Stomach smooth muscle (tissue), 2 donors: ENCODE measurements at regions not wholly inside any gene's neighbourhood (a gene's known extent, or its start where the extent isn't known, plus 50 kb on each side); places are given as distances from the start of the nearest gene placed in this dataset.

ENCODE experiments used
- H3K27ac ChIP-seq: one replicate; pipeline ENCODE4 v1.7.0; 2013; ENCODE audit warnings: mild to moderate bottlenecking, low read length, inconsistent platforms
- H3K27me3 ChIP-seq, 2 donors: one replicate each; pipeline ENCODE4 v1.7.0; 2013; ENCODE audit warnings: low read length in 2 of 2; ENCODE audit not compliant: insufficient read depth in 2 of 2, control insufficient read depth in 1 of 2
- H3K36me3 ChIP-seq, 2 donors: one replicate each; pipeline ENCODE4 v1.7.0; 2013; ENCODE audit warnings: low read length in 2 of 2; ENCODE audit not compliant: control insufficient read depth in 2 of 2, insufficient read depth in 2 of 2
- H3K4me1 ChIP-seq: one replicate; pipeline ENCODE4 v1.7.0; 2013; ENCODE audit warnings: low read length; ENCODE audit not compliant: control insufficient read depth, insufficient read depth
- H3K4me3 ChIP-seq, 2 donors: one replicate each; pipeline ENCODE4 v1.7.0; 2013; ENCODE audit warnings: low read length in 2 of 2
- H3K9ac ChIP-seq, 2 donors: one replicate each; pipeline ENCODE4 v1.7.0; 2013; ENCODE audit warnings: low read length in 2 of 2, mild to moderate bottlenecking in 1 of 2
- H3K9me3 ChIP-seq, 2 donors: one replicate each; pipeline ENCODE4 v1.7.0; 2013; ENCODE audit warnings: low read length in 2 of 2; ENCODE audit not compliant: control insufficient read depth in 2 of 2
- donor health status: healthy.
- donor health status: Pancreatic carcinoma.

DNA sequence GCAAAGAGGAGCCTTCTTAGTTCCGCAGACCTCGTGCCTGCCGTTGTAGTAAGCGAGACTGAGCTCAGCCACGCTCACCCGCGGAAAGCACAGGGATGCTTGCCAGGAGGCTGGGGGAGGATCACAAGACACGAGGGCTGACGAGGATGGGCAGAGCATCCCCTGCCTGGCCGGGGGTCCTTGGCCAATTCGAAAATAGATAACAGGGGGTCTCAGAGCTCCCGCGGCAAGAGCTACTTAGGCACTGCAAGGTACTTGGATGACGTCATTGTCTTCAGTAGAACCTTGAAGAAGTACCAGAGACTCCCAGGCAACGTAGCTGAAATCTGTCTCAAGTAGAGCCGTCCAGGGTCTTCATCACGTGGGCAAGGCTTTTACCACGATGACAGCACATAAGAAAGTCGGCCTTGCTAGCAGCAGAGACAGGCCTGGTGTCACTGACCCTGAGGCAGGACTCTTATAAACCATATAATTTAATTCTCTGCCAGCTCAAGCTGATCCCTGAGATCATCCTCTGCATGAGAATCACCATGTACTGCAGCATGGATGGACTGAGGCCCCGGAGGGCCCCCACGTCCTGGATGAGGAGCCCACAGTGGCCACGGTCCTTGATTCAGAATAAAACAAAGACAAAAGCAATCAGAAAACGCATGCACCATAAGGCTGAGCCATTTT is 81.9 kb downstream of the TMEM18 start:
- Histone ChIP-seq H3K36me3 (no peaks in the 10 kb centered on the region), H3K9me3 (no peaks in the 10 kb centered on the region)

DNA sequence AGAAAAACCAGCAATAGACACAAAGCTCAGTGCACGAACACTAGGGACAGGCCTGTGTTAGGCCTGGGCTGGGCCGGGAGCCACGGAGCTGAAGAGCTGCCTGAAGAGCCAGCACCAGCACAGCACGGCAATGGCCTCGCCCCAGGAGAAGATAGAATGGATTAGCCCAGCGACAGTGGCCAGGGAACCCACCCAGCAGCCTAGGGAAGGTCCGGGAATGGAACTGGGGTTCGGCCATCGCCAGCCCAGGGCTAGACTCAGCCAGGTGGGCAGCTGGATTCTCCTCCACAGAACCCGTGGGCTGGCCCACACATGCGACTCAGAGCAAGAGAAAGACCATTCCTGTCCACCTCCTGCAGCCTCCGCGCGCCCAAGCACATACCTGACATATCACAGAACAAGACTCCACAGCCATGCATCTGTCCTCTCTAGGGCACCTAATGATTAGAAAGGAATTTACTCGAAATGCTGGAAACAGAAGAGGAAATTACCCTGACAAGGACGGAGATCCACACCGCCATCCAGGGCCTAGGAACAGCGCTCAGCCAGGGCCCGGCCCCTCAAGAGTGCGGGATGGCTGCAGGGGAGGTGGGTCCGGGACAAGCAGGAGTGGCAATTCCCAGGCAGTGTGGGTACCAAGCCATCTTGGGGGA is 82.8 kb downstream of the TMEM18 start:
- no peak overlapping the region for H3K4me3 ChIP-seq
- peaks cover 0 to 3% of the 10 kb centered on the region in 2 donors for H3K27me3 ChIP-seq
- no peaks in the 10 kb centered on the region for H3K9me3 ChIP-seq
- H3K4me1 ChIP-seq = no peaks in the 10 kb centered on the region
- H3K9ac ChIP-seq = no peak overlapping the region
- no peaks in the 10 kb centered on the region for H3K36me3 ChIP-seq
- H3K27ac ChIP-seq = no peak overlapping the region

More for the DNA sequence above, 81.9 kb downstream of the TMEM18 start:
- no peak overlapping the region for H3K27ac ChIP-seq
- peaks cover 0 to 6% of the 10 kb centered on the region in 2 donors for H3K27me3 ChIP-seq
- no peak overlapping the region for H3K4me3 ChIP-seq
- no peak overlapping the region for H3K9ac ChIP-seq
- no peaks in the 10 kb centered on the region for H3K4me1 ChIP-seq

DNA sequence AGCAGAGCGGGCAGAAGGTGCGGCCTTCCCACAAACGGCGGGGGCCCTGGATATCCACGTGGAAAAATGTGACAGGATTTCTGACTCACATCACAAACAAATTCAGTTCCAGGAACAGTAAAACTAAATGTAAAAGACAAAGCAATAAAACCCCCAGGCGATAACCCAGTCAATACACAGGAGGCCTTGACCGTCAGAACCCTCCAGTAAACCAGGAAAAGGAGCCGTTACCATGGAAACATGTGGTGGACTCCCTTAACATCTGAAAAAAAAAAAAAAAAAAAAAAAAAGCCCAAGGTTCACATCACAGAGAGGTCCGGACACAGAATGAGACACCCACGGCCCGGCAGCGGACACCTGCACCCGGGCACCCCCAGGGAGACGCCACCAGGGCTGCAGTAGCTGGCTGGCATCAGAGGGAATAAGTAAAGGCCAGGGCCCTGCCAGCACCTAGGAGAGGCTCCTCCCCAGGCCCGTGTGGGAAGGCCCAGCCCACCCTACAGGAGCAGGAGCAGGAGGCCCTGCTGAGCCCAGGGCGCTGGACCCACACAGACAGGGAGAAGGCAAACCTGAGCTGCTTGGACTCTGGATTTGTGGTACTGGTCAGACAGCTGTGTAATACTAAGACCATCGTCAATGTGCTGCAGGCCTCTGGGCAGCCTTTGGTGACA is 83.7 kb downstream of the TMEM18 start:
- Histone ChIP-seq H3K27ac (no peak overlapping the region), H3K9ac (no peak overlapping the region), H3K9me3 (no peaks in the 10 kb centered on the region), H3K27me3 (peaks cover 0 to 3% of the 10 kb centered on the region in 2 donors), H3K36me3 (no peaks in the 10 kb centered on the region), H3K4me3 (no peak overlapping the region), H3K4me1 (no peaks in the 10 kb centered on the region)

DNA sequence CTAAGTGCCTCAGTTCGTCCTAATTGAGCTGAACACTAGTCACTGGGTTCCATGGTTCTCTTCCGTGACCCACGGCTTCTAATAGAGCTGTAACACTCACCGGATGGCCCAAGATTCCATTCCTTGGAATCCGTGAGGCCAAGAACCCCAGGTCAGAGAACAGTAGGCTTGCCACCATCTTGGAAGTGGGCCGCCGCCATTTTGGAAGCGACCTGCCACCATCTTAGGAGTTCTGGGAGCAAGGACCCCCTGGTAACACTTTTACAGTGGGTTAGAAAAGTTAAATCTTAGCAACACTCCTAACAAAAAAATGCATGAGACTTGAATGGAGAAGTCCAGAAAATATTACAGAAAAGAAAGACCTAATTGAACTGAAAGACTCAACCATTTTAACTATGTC is 84.5 kb downstream of the TMEM18 start:
- Histone ChIP-seq H3K4me3 (no peak overlapping the region), H3K27ac (no peak overlapping the region), H3K9ac (no peak overlapping the region), H3K9me3 (no peaks in the 10 kb centered on the region), H3K4me1 (no peaks in the 10 kb centered on the region), H3K27me3 (peaks cover 0 to 6% of the 10 kb centered on the region in 2 donors), H3K36me3 (no peaks in the 10 kb centered on the region)

DNA sequence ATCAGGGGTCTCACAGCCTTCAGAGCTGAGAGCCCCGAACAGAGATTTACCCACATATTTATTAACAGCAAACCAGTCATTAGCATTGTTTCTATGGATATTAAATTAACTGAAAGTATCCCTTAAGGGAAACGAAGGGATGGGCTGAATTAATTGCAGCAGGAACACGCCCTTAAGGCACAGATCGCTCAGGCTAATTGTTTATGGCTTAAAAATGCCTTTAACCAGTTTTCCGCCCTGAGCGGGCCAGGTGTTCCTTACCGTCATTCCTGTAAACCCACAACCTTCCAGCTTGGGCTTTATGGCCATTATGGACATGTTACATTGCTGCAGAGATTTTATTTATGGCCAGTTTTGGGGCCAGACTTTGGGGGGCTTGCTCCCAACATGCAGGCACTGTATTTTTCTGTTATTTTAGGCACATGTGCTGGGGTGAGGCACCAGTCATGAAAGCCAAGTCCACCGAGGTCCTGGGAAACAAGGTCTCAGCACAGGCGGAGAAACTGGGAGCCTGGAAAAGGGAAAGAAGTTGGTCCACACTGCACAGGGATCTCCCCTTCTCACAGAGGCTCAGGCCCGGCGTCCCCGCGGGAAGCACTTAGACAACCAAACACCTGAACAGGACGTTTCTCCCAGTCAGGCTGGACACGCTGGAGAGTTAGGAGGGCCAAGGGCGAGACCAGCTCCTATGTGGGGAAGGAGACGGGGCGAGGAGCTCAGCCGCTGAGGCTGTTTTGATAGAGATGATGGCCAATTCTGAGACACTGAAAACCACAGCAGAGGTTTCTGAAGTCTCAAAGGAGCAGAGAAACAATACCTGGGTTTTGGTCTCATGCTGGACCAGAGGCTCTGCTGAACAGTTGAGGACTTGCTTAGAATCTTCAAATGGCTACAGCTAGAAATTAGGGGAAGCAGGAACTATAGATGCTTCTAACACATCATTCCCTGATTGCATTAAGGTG is 86.7 kb downstream of the TMEM18 start:
- Histone ChIP-seq H3K36me3 (no peaks in the 10 kb centered on the region), H3K4me1 (no peaks in the 10 kb centered on the region), H3K9ac (no peak overlapping the region), H3K4me3 (no peak overlapping the region), H3K27ac (no peak overlapping the region), H3K9me3 (no peaks in the 10 kb centered on the region), H3K27me3 (peaks cover 0 to 8% of the 10 kb centered on the region in 2 donors)

DNA sequence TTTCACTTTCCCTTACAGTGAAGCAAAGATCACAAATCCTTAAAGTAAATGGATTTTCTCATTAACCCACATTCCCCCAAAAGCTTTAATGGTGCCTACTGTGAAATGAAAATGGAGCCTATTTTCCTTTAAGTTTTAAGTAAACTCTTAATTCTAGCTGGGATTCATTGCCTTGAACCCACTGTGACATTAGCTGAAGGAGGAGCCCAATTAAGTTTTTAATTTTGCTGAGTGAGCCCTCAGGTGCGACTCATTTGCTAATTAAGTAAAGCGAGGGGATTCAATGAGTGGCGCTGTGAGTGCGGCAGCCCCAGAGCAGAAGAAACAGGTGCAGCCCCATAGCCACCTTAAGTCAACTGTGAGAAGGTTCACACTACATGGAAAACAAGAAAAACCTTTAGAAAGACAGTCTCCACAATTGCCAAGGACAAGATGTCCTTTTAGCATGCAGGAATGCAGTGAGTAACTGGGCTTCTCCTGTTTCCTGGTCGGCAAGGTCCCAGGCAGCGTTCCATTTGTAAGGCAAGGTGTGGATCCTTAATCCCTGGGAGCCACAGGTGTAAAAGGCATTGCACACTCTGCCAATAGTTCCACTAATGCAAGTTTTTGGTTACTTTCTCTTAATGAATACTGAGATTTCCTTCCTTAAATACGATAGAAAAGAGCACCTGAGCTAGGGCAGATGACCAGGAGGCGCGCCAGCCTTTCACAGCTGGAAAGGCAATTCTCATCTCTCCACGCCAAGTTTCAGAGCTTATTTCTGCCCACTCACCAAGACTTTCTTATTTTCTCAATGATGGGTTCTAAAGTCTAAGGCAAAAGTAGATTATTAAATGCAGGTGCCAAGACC is 87.7 kb downstream of the TMEM18 start:
- peaks cover 0 to 11% of the 10 kb centered on the region in 2 donors for H3K27me3 ChIP-seq
- no peak overlapping the region for H3K27ac ChIP-seq

DNA sequence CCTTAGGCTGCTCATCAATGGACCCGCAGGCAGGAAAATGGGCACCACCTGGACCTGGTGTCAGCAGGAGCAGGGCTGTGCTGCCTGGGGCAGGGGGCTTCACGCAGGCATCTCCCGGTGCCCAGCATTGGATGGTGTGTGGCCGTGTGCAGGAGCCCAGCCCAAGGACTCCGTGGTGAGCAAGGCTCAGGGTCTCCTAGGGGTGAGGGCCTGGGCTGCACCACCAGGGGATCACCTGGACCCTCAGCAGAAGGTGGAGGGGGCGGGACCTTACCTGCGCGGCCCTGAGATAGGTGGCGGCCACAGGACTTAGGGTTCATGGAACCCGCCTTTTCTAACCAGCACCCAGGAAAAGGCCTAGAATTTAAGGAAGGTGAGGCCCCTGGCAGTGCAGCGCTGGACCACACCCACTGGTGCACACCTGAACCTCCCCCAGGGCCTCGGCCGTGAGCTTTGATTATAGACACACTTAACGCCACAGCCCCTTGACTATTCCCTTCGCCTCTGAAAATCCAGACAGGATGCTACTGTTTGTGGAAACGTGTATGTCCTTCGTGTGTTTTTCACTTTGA is 89.0 kb downstream of the TMEM18 start:
- H3K36me3 ChIP-seq = no peaks in the 10 kb centered on the region
- H3K4me3 ChIP-seq = no peak overlapping the region
- no peak overlapping the region for H3K9ac ChIP-seq
- H3K4me1 ChIP-seq = no peaks in the 10 kb centered on the region
- no peaks in the 10 kb centered on the region for H3K9me3 ChIP-seq
- no peak overlapping the region for H3K27ac ChIP-seq
- peaks cover 0 to 11% of the 10 kb centered on the region in 2 donors for H3K27me3 ChIP-seq

More for the DNA sequence above, 87.7 kb downstream of the TMEM18 start:
- Histone ChIP-seq H3K9ac (no peak overlapping the region), H3K4me1 (no peaks in the 10 kb centered on the region), H3K9me3 (no peaks in the 10 kb centered on the region), H3K4me3 (no peak overlapping the region), H3K36me3 (no peaks in the 10 kb centered on the region)

DNA sequence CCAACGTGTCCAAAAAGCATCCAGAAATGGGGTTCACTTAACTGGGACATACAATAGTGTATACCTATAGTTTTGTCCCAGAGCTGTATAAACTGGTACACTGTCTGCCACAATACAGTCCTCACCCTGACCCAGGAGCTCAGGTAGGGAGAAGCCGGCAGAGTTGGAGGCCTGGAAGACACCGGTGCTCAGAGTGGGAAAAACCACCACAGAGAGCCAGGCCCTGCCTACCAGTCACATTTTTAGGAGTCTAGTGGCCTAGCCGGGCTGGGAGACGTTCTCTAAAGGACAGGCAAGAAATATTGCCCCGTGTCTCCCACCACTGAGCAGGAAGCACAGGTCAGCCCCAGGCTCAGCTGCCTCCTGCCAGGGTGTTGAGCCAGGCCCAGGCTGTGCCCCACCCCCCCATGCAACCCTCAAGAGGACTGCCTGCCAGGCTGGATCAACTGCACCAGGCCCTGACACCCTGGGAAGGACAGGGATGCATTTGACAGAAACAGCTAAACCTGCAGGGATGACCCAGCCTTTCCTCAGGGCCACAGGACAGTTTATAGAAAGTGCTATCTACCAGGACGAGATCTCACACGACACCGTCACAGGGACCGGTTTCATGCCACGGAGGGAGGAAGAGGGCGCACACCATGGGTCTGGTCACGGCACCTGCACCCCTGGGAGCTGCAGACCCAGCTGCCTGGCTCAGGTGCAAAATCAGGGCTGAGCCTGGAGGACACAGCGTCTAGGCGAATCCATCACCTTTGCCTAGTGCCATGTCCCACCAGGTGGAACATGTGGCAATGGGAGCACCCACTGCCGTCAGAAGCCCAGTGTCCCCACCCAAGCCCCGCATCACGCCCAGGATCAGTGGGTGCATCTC is 89.9 kb downstream of the TMEM18 start:
- no peaks in the 10 kb centered on the region for H3K4me1 ChIP-seq
- H3K9ac ChIP-seq = no peak overlapping the region
- H3K27ac ChIP-seq = no peak overlapping the region
- H3K9me3 ChIP-seq = no peaks in the 10 kb centered on the region
- H3K36me3 ChIP-seq = no peaks in the 10 kb centered on the region
- peaks cover 0 to 11% of the 10 kb centered on the region in 2 donors for H3K27me3 ChIP-seq
- H3K4me3 ChIP-seq = no peak overlapping the region

DNA sequence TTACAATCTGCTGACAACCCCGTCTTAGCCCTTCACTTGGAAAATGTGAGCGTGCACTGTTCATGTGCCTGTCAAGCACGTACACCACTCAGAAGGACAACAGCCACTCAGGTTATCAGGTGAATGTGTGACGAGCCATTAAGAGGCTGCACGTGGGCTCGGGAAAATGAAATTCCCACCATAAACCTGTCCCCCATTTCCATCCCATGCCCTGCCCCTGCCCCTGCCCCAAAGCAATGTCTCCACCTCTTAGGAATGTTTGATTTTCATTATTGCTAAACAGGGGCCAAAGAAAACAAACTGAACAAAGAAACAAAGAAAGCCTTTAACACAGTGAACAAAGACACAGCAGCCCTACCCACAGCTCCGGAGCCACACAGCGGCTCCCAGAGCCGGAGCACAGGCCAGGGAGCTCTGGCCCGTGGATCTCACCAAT is 90.5 kb downstream of the TMEM18 start:
- H3K9me3 ChIP-seq = no peaks in the 10 kb centered on the region
- peaks cover 0 to 11% of the 10 kb centered on the region in 2 donors for H3K27me3 ChIP-seq
- no peaks in the 10 kb centered on the region for H3K4me1 ChIP-seq
- no peaks in the 10 kb centered on the region for H3K36me3 ChIP-seq
- no peak overlapping the region for H3K4me3 ChIP-seq
- H3K9ac ChIP-seq = no peak overlapping the region
- H3K27ac ChIP-seq = no peak overlapping the region
